Liver (tissue), 8 donors: ENCODE measurements at regions not wholly inside any gene's neighbourhood (a gene's known extent, or its start where the extent isn't known, plus 50 kb on each side); places are given as distances from the start of the nearest gene placed in this dataset.

ENCODE experiments used
- DNase-seq: peaks from one replicate; pipeline ENCODE4 v3.0.0-alpha.2; 2017; ENCODE audit warnings: low spot score
- H3K27ac ChIP-seq, 2 donors: one replicate each; pipeline ENCODE4 v1.7.0; 2013; ENCODE audit warnings: inconsistent platforms in 2 of 2, low read length in 2 of 2, control low read depth in 1 of 2, low read depth in 1 of 2, mild to moderate bottlenecking in 1 of 2
- H3K27me3 ChIP-seq, 4 donors: one replicate each; pipeline versions ENCODE4 v1.6.1 to v1.7.0; 2013; ENCODE audit warnings: low read length in 3 of 4, inconsistent platforms in 1 of 4, mild to moderate bottlenecking in 1 of 4, moderate library complexity in 1 of 4; ENCODE audit not compliant: control insufficient read depth in 4 of 4, insufficient read depth in 4 of 4
- H3K36me3 ChIP-seq, 4 donors: one replicate each; pipeline versions ENCODE4 v1.6.1 to v1.7.0; 2013; ENCODE audit warnings: low read length in 3 of 4, mild to moderate bottlenecking in 3 of 4, low read depth in 1 of 4, moderate library complexity in 1 of 4; ENCODE audit not compliant: control insufficient read depth in 4 of 4, insufficient read depth in 3 of 4
- H3K4me1 ChIP-seq, 4 donors: one replicate each; pipeline versions ENCODE4 v1.6.1 to v1.7.0; 2013; ENCODE audit warnings: low read length in 3 of 4, mild to moderate bottlenecking in 3 of 4, moderate library complexity in 1 of 4; ENCODE audit not compliant: control insufficient read depth in 4 of 4, insufficient read depth in 4 of 4
- H3K4me3 ChIP-seq, 3 donors: one replicate each; pipeline versions ENCODE4 v1.6.1 to v1.7.0; 2013; ENCODE audit warnings: low read length in 3 of 3, control low read depth in 1 of 3, low read depth in 1 of 3, mild to moderate bottlenecking in 1 of 3
- H3K9ac ChIP-seq, 2 donors: one replicate each; pipeline ENCODE4 v1.7.0; 2013; ENCODE audit warnings: low read length in 2 of 2, mild to moderate bottlenecking in 2 of 2, moderate library complexity in 2 of 2, control low read depth in 1 of 2, low read depth in 1 of 2
- H3K9me3 ChIP-seq, 4 donors: one replicate each; pipeline versions ENCODE4 v1.6.1 to v1.7.0; 2013; ENCODE audit warnings: low read length in 3 of 4; ENCODE audit not compliant: control insufficient read depth in 4 of 4
- ATF3 ChIP-seq: IDR thresholded peaks from 2 replicates; pipeline ENCODE4 v1.6.1; 2016; ENCODE audit warnings: antibody characterized with exemption
- CTCF ChIP-seq: fragments of 150-350 bp; IDR thresholded peaks from 2 replicates; pipeline ENCODE4 v1.5.1; 2017; ENCODE audit warnings: improper control_type of control experiment, low read depth, low read length; ENCODE audit not compliant: missing input control
- EGR1 ChIP-seq, 2 donors: IDR thresholded peaks; 2 replicates each; pipeline ENCODE4 v1.6.1; 2016 to 2018; ENCODE audit warnings: antibody characterized with exemption in 2 of 2, low read depth in 2 of 2
- FOXA1 ChIP-seq: IDR thresholded peaks from 2 replicates; pipeline ENCODE4 v1.6.1; 2016; ENCODE audit warnings: antibody characterized with exemption
- FOXA2 ChIP-seq: IDR thresholded peaks from 2 replicates; pipeline ENCODE4 v1.6.1; 2016; ENCODE audit warnings: antibody characterized with exemption
- GABPA ChIP-seq, 2 donors: IDR thresholded peaks in 1 of 2; conservative IDR thresholded peaks in 1 of 2; 2 replicates each; pipeline ENCODE4 v1.6.1; 2016; ENCODE audit warnings: antibody characterized with exemption in 2 of 2, mild to moderate bottlenecking in 1 of 2, moderate library complexity in 1 of 2
- HNF4G ChIP-seq: IDR thresholded peaks from 2 replicates; pipeline ENCODE4 v1.6.1; 2016; ENCODE audit warnings: antibody characterized with exemption
- JUND ChIP-seq, 2 donors: IDR thresholded peaks; 2 replicates each; pipeline ENCODE4 v1.6.1; 2016; ENCODE audit warnings: antibody characterized with exemption in 2 of 2
- MAX ChIP-seq: IDR thresholded peaks from 2 replicates; pipeline ENCODE4 v1.6.1; 2016; ENCODE audit warnings: antibody characterized with exemption
- NR2F2 ChIP-seq: IDR thresholded peaks from 2 replicates; pipeline ENCODE4 v1.6.1; 2016; ENCODE audit warnings: antibody characterized with exemption
- RXRA ChIP-seq, 2 donors: IDR thresholded peaks; 2 replicates each; pipeline ENCODE4 v1.6.1; 2017 to 2018; ENCODE audit warnings: antibody characterized with exemption in 2 of 2, mild to moderate bottlenecking in 1 of 2
- SP1 ChIP-seq: IDR thresholded peaks from 2 replicates; pipeline ENCODE4 v1.6.1; 2018; ENCODE audit warnings: antibody characterized with exemption, mild to moderate bottlenecking
- TAF1 ChIP-seq: conservative IDR thresholded peaks from 2 replicates; pipeline ENCODE4 v1.6.1; 2016; ENCODE audit warnings: antibody characterized with exemption, mild to moderate bottlenecking
- YY1 ChIP-seq: IDR thresholded peaks from 2 replicates; pipeline ENCODE4 v1.6.1; 2016; ENCODE audit warnings: antibody characterized with exemption, mild to moderate bottlenecking
- ZBTB33 ChIP-seq: IDR thresholded peaks from 2 replicates; pipeline ENCODE4 v1.6.1; 2016; ENCODE audit warnings: antibody characterized with exemption
- WGBS: extraction: QIAGEN DNeasy Blood & Tissue Kit; methylation state at CpG from one replicate; pipeline ENCODE4 v1.1.7; 2013; 5-methylcytosine and 5-hydroxymethylcytosine counted together
- donor health status: healthy.
- donor health status: healthy.
- donor health status: healthy.
- donor health status: healthy.
- donor health status: healthy.

GRCh38 chr18:77657651-77658298 is 408.1 kb downstream of the GALR1 start:
- H3K27ac ChIP-seq: no peak overlapping the region
- DNase-seq: no peak
- no peak for TF ChIP-seq SP1
- no peaks in the 10 kb centered on the region for H3K27me3 ChIP-seq
- no peak overlapping the region for H3K4me3 ChIP-seq
- no peaks in the 10 kb centered on the region for H3K4me1 ChIP-seq
- WGBS: 82% methylated on average over 31 of the region's 31 CpGs
- H3K9ac ChIP-seq: no peak overlapping the region
- H3K9me3 ChIP-seq: peaks cover 0 to 4% (median 1%) of the 10 kb centered on the region in 4 donors
- H3K36me3 ChIP-seq: no peaks in the 10 kb centered on the region

GRCh38 chr18:77658299-77658662 is 408.6 kb downstream of the GALR1 start:
- Histone ChIP-seq H3K9me3 (peaks cover 0 to 5% (median 1%) of the 10 kb centered on the region in 4 donors), H3K36me3 (no peaks in the 10 kb centered on the region), H3K27me3 (no peaks in the 10 kb centered on the region), H3K27ac (no peak overlapping the region), H3K4me1 (no peaks in the 10 kb centered on the region), H3K4me3 (no peak overlapping the region), H3K9ac (no peak overlapping the region)
- no peak for DNase-seq
- TF ChIP-seq ZBTB33: no peak
- TF ChIP-seq EGR1 (IDR thresholded peaks at IDR 0.05; ENCODE audit: low read depth in 2 of 2): no peak
- no peak for TF ChIP-seq TAF1
- TF ChIP-seq HNF4G: no peak
- TF ChIP-seq RXRA (IDR thresholded peaks at IDR 0.05): no peak
- no peak for TF ChIP-seq SP1
- TF ChIP-seq NR2F2: no peak
- no peak for TF ChIP-seq YY1
- TF ChIP-seq FOXA1: no peak
- no peak for TF ChIP-seq JUND (IDR thresholded peaks at IDR 0.05)
- no peak for TF ChIP-seq CTCF
- no peak for TF ChIP-seq FOXA2
- TF ChIP-seq MAX: no peak
- no peak for TF ChIP-seq GABPA (IDR thresholded peaks at IDR 0.05 in 1 of 2, conservative IDR thresholded peaks at IDR 0.05 in 1 of 2)
- no peak for TF ChIP-seq ATF3
- WGBS: 43% methylated on average over 7 of the region's 7 CpGs
